Ecto neural progenitor cell (in vitro differentiated cells): ENCODE measurements at regions not wholly inside any gene's neighbourhood (a gene's known extent, or its start where the extent isn't known, plus 50 kb on each side); places are given as distances from the start of the nearest gene placed in this dataset.
"Not testable (repeated sequence)": the region's sequence is repeated elsewhere in the genome, so short reads cannot be mapped to it uniquely, and the experiment has no call there.

Source experiments
- DNase-seq: peaks from one replicate; pipeline ENCODE4 v3.0.0-alpha.2; 2018; ENCODE audit warnings: low spot score

DNA sequence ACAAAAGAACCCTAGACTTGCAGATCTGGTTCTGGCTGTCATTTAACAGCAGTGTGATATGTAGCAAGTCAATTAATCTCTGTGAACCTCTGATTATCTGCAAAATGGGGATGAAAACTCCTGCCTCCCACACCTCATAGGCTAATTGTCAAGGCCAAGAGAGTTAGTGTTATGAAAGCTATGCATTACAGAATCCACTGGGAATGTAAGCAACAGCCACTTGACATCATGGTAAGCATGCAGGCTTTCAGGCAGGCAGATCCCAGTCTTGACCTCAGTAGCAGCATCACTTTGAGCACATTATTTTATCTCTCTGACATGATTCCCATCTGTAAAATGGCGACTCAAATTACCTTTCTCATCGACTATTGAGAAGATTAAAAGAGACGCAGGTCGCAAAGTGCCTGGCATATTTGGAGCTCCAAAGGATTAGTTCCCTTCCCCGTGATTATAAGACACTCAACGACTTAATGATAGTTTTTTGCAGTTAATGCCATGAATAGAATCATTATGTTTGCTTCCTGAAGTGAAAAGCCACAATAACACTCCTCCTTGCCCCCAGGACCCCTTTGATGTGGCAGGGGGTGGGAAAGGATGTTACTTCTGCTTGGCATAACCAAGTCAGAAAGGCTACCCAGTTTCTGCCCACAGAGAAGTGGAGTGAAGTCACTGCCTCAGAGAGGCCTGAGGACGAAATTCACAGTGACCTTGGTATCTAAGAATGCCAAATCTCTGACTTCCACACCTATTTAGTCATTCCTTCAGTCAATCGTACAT, 273.0 kb upstream of the NFIA start:
- no peak for DNase-seq

DNA sequence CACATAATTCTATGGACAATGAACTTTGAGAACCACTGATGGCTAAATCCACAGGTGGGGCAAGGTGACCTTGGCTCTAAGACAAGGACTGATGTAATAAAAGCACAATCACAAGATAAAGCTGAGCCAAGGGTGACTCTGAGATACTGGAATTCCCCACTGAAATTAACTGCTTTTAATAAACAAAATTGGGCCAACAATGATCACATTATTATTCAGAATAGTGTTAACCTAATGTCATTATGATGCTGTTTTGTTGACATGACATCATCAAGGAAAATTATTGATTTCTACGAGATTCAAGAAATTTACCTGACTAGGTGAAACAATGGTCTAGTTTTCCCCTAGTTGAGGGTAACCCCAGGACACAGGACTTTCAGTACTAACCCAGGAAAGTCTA, 273.7 kb upstream of the NFIA start:
- no peak for DNase-seq

DNA sequence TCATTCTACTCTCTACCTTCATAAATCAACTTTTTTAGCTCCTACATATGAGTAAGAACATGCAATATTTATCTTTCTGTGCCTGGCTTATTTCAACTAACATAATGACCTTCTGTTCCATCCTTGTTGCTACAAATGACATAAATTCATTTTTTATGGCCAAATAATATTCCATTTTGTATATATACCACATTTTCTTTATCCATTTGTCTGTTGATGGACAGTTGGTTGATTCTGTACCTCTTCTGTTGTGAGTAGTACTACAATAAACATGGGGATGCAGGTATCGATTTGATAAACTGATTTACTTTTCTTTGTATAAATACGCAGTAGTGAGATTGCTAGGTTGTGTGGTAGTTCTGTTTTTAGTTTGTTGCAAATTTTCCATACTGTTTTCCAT, 279.5 kb upstream of the NFIA start:
- DNase-seq: no peak

DNA sequence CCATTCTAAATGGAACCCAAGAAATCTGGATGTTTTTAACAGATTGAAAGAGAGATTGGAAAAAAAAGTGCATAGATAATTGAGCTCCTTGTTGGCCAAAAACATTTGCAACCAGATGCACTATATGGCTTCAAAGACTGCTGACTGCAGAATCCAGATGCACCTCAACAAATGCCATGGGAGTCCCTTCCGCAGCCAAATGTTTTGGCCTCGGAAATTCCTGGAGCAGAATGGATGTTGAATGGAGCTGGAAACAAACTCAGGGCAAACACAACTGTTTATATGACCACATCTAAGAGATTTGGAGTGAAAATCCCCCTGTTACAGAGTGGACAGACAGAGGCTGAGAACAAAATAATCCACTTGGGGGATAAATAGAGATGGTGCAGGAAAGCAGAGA, 285.0 kb upstream of the NFIA start:
- DNase-seq: no peak

DNA sequence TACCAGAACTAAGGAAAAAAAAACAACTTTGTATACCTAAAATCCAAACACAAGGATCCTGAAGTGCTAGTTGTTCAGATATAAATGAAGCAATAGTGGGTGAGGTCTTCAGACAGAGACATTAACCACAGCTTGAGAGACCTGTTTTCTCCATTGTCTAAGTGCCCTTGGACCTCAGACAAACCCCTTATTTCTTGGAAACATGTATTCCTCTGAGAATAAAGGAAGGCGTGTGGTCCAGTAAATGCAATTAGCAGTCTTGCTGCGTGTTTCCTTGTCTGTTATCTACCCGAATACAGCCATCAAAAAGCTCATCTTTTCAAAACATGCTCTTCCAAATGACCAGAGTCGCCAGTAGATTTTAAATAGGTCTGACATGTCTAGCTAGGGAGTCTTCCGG, 291.1 kb upstream of the NFIA start:
- no peak for DNase-seq

DNA sequence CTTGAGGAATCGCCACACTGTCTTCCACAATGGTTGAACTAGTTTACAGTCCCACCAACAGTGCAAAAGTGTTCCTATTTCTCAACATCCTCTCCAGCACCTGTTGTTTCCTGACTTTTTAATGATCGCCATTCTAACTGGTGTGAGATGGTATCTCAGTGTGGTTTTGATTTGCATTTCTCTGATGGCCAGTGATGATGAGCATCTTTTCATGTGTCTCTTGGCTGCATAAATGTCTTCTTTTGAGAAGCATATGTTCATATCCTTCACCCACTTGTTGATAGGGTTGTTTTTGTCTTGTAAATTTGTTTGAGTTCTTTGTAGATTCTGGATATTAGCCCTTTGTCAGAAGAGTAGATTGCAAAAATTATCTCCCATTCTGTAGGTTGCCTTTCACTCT, 309.3 kb upstream of the NFIA start:
- DNase-seq: not testable (repeated sequence)

DNA sequence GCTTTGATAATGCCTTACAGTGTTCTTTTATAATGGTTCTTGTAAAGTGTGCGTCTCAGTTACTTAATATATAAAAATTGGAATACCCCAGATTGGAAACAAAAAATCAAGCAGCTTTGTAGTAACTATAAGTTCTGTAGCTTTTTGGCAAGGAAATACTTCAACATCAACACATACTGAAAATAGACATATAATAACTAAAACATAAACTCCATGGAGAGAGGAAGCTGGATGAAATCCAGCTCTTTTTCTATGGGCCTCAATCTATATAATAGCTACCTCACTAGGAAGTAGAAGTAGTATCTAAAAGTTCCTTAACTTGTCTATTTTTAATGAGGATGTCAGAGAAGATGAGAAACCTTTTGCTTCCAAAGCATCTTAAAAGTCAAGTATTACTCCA, 313.3 kb upstream of the NFIA start:
- DNase-seq: no peak

DNA sequence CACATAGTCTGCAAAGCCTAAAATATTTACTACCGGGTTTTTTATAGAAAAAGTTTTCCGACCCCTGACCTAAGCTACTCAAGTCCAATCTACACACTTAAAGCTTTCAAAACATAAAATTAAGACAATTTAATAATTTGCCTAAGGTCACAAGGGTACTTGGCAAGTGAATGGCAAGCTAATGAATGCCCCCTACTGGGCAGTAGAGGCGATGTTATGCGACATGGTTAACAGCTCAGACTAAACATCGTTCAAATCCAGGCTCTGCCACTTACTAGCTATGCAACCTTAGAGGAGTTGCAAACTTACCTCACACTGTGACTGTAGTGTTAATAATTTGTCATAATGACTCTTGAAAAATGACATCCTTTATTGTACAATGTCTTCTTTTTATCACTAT, 317.2 kb upstream of the NFIA start:
- DNase-seq: no peak

DNA sequence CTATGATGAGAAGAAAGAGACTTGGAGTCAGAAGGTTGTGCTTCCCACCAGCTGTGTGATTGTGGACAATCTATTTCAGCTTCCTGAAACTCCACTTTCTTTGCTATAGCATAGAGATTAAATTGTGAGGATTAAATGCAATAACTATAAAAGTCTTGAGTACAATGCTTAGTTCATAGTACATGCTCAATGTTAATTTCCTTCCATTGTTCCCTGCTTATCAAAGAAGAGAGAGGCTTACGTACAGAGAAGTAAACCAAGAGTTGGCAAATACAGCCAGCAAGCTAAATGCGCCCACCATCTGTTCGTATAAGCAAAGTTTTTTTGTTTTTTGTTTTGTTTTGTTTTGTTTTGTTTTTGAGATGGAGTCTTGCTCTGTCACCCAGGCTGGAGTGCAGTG, 317.9 kb upstream of the NFIA start:
- DNase-seq: no peak

DNA sequence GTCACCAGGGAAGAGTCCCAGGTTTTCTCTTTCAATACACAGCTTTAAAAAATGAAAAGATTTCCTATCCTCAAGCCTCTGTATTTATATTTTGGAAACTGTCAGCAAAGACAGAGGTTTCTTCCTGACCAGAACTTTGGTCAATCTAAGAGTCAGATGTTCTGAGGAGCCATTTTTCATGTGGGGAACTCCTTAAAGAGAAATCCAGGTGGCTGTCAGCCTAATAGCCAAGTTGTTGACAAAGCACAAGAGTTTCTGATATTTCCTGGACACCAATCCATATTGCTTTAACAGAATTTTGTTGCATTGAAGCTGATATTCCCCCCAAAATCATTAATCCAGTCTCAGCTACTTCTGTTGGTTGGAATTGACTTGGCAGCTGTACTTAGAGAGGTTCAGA, 318.6 kb upstream of the NFIA start:
- no peak for DNase-seq

DNA sequence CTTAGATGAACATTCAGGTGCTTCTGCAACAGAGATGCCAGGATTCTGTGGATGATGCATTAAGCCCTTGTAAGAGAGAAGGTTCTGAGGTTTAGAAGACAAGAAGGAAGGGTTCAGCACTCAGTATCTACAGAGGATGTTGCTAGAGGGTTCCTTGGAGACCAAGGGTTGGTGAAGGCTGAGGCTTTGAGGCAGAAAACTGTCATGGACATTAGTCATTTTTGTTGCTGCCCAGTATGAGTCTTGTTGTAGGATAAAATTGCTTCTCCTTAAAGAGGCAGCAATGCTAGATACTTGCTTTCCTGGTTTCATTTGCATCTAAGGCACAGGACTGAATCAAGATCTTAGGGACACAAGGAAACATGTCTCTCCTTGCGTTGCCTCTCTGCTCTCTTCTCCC, 319.4 kb upstream of the NFIA start:
- DNase-seq: no peak

DNA sequence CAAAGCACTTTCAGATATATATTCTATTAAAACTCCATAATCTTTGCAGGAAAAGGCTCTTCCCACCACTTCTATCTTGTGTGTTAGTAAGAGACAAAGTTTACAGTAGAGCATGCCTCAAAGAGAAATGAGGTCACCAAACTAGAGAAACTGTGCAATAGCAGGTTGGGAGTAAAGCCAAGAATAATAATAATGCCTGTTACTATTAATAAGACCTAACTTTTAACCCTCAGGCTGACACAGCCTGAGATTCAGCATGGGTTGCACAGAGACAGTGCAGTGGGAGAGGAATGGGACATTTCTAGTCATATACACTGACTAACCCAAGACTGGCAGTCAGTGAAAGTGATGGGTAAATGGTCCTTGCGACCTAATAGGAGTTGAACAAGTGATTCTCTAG, 320.2 kb upstream of the NFIA start:
- DNase-seq: no peak

DNA sequence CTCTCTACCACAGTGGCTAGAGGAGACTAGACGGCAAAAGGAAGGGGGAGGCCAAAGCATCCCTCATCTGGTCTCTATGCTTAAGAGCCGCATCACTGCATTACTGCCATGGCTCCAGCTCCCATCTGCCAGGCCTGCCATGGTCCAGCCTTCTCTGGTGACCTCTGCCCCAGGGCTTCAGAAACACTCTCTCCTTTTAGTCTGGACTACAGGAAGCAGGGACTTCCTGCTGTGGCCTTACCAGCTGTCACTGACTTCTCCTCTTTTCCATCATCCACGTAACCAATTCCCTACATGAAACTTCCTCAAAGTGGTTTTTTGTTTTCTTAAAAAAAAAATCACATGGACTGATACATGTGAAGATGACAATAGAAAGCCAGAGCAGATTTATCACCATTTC, 323.1 kb upstream of the NFIA start:
- no peak for DNase-seq

DNA sequence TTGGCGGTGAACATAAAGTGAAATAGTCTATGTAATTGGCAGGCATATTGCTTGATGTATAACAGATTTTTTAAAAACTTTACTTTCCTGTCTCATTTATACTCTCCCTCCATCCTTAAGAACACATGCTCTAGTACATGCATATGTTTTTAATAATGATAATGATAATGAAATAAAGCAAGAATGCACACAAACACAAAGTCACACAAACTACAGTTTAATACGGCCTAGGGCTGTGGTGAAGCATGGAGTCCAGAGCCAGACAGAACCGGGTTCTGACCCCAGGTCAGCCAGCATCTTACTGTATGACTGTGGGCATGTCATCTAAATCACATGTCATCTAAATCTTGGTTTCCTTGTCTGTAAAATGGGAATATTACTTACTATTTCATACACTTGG, 324.9 kb upstream of the NFIA start:
- no peak for DNase-seq

DNA sequence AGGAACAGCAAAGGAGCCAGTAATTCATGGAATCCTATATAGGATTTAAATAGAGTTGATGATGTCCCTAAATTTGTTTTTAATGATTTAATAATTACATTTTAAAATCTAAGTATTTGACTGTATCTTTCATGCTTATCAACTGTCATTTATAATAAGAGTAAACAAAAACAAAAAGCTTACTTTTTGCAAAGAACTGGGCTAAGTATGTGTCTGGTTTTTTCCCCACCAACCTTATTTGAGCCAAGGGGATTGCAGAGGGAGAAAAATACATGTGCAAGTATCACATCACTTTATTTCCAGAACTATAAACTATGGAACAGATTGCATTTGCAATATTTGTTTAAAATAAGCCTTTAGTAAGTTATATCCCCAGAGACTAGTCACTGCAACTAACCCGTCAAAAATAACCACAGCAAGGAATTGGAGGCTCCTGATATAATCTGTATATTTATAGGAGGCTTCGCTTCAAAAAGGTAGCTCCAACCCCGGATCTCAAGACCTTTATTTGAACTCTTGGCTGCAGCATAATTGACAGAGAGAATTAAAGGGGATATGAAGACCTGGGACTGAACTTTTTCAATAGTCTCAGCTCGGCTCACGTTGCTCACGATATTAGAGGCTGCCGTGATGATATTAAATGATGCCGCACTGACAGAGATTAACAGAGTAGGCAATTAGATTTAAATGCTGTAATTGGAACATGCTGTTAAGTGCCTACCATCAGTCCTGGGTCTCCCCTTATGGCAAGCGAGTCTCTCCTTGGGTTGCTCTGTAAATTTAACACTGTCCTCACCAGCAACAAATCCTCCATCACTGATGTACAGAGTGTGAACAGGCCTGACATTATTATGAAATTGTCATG, 329.1 kb upstream of the NFIA start:
- DNase-seq: no peak

DNA sequence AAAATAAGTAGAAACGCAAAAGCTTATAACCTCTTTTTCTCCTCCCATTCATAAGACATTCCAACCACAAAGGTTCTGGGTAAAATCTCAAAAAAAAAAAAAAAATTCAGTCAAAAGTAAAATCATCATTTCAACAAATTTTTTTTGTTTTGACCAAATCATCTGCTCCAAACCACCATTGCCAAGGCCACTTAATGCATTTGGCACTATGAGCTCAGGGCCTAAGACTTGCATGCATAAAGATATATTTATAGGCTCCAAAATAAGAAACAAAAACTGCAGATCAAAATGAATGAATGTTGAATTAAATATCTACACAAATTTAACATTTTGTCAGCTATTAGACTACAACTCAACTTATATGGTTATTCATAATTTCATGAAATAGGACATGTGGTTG, 331.1 kb upstream of the NFIA start:
- DNase-seq: no peak

DNA sequence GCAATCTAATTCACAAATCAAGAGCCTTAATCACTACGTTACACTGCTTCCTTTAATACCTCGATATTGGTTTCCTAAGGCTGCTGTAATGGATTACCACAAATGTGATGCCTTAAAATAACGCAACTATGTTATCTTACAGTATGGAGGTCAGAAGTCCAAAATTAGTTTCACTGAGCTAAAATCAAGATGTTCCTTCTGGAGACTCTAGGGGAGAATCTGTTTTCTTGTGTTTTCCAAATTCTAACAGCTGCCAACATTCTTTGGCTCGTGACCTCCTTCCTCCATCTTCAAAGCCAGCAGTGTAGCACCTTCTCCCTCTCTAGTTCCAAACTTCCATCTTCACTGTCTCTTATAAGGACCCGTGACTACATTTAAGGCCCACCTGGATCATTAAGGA, 335.0 kb upstream of the NFIA start:
- no peak for DNase-seq

DNA sequence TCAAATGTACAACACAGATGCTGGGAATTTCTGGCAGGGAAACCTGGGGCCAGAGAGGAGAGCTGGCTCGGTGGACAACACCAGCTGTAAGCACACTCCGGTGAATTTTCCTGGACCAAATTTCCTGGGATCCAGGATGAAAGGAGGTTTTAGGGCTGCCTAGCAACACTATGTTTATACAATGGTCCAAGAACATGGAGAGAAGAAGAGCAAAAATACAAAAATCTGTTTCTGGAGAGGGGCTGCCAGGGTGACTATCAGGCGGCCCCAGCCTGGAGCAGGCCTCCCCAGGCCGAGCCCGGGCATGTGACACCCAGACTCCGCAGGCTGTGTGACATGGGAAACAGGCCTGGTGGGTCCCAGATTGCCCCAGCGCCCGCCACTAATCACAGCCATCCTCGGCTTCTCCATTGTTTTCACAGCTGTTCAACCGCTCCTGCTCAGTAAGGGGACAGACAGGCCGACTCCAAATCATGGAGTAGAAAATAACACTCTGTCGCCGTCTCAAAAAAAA, 336.0 kb upstream of the NFIA start:
- no peak for DNase-seq

DNA sequence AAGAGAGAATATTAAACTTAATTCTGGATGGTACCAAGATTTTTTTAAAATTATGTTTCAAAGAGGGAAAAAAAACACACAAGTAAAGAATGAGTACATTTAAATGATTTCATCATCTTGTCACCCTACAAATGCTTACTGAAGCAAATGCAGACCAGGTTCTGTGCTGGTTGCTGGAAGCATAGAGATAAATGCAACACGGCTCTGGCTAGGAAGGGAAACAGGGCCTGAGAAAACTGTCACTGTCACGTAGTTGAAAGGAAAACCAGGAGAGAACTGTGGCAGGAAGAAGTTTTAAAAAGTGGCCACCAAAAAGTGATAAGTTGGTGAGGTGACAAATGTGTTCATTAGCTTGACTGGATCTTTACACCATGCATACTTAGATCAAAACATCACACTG, 336.9 kb upstream of the NFIA start:
- DNase-seq: no peak

DNA sequence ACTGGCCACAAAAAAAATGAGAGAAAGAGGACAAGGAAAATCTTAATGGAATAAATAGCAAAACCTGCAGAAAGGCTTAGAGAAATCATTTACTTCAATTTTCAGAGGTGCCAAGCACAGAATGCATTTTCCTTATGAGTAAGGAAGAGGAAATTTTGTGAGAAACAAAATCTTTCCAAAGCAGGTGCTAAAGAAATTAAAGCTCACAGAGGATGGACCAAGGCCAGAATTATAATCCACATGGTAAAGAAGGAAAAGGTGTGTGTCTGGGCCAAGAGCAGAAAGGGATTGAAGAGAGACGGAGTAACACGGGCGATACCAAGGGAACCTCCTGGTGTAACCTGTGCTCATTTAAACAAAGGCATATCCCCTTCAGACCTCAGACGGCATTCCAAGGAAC, 340.0 kb upstream of the NFIA start:
- no peak for DNase-seq

DNA sequence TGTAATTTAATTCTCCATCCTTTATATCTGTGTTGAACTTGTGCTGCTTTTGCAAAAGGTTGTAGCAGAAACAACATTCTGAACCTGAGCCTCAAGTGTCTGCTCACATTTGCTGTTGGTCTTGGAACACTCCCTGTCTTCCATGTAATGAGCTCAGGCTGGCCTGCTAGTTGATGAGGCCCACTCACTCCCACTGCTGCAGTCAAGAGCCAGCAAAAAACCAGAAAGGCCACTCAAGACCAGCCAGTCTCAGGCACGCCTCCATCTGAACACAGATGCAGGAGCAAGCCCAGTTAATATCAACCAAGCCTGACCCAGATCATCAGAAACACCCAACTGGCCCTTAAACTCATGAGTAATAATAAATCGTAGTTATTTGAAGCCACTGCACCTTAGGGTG, 342.2 kb upstream of the NFIA start:
- DNase-seq: no peak

DNA sequence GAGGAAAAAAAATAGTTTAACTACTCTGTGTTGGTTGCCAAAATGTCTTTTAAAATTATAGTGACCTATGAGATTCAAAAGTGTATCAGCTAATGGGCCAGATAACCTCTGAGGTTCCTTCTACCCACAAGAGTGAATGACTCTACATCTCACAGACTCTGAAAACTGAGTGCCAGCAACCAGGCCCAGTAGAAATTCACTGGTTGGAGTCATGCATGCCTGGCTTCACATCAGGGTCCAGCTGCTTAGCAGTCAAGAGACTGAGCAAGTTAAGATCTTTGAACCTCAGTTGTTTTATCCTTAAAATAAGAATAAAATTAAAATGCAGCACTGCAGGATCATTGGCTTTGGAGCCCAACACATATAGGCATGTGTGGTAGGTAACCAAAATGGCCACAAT, 342.6 kb upstream of the NFIA start:
- DNase-seq: no peak

DNA sequence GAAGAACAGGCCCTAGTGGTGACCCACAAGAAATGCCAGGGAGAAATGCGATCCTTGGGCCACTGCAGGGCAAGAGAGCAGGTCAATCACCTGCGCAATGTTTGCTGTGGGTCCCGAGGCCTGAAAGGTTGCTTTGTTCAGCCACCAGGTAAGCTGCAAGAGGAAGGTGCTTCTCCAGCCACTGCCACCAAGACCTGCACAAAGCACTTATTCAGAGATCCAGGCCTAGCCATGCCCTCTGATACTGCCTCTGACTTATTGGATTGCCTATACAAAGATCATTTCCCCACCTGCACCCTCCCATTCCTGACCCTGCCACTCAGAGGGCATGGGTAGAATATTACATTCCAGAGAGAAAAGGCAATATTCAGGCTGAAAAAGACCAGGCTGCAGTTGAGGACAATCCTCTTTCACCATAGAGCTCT, 349.4 kb upstream of the NFIA start:
- DNase-seq: no peak
